HG03095 (cell line): ENCODE measurements at regions not wholly inside any gene's neighbourhood (a gene's known extent, or its start where the extent isn't known, plus 50 kb on each side); places are given as distances from the start of the nearest gene placed in this dataset.

Experiments
- ATAC-seq: cut with Tn5 transposase; IDR thresholded peaks from one replicate; pipeline ENCODE4 v1.9.1; 2021; ENCODE audit warnings: moderate library complexity; ENCODE audit not compliant: unreplicated experiment

- no peak for ATAC-seq
Observed at GRCh38 chr10:21212912-21213311, 312.6 kb downstream of the SKIDA1 start.

- ATAC-seq: no peak
Observed at GRCh38 chr10:21212348-21212747, 313.1 kb downstream of the SKIDA1 start.

- ATAC-seq: no peak
Observed at GRCh38 chr10:21209495-21209894, 312.4 kb upstream of the NEBL start.

GRCh38 chr10:21208666-21209316, 311.7 kb upstream of the NEBL start:
- no peak for ATAC-seq

GRCh38 chr10:21207852-21208646, 310.9 kb upstream of the NEBL start:
- ATAC-seq: no peak

GRCh38 chr10:21205328-21205727, 308.2 kb upstream of the NEBL start:
- ATAC-seq: no peak

- no peak for ATAC-seq
Observed at GRCh38 chr10:21203473-21204107, 306.5 kb upstream of the NEBL start.

- ATAC-seq: no peak
Observed at GRCh38 chr10:21202776-21203462, 305.8 kb upstream of the NEBL start.

GRCh38 chr10:21199501-21199900, 302.4 kb upstream of the NEBL start:
- ATAC-seq: no peak

GRCh38 chr10:21197838-21198237, 300.7 kb upstream of the NEBL start:
- no peak for ATAC-seq

GRCh38 chr10:21196822-21197395, 299.8 kb upstream of the NEBL start:
- ATAC-seq: no peak

GRCh38 chr10:21195252-21195651, 298.1 kb upstream of the NEBL start:
- no peak for ATAC-seq

- no peak for ATAC-seq
Observed at GRCh38 chr10:21194510-21194993, 297.4 kb upstream of the NEBL start.

GRCh38 chr10:21193196-21193595, 296.1 kb upstream of the NEBL start:
- no peak for ATAC-seq

GRCh38 chr10:21191512-21191911, 294.4 kb upstream of the NEBL start:
- ATAC-seq: no peak

- no peak for ATAC-seq
Observed at GRCh38 chr10:21184984-21185383, 287.9 kb upstream of the NEBL start.

GRCh38 chr10:21184216-21184615, 287.1 kb upstream of the NEBL start:
- ATAC-seq: no peak

- no peak for ATAC-seq
Observed at GRCh38 chr10:21183025-21183424, 285.9 kb upstream of the NEBL start.

- ATAC-seq: no peak
Observed at GRCh38 chr10:21181451-21181850, 284.3 kb upstream of the NEBL start.

- ATAC-seq: no peak
Observed at GRCh38 chr10:21180604-21181003, 283.5 kb upstream of the NEBL start.

- ATAC-seq: no peak
Observed at GRCh38 chr10:21176934-21177480, 279.9 kb upstream of the NEBL start.
